ENCODE measurements at regions not wholly inside any gene's neighbourhood (a gene's known extent, or its start where the extent isn't known, plus 50 kb on each side); places are given as distances from the start of the nearest gene placed in this dataset.

DNA sequence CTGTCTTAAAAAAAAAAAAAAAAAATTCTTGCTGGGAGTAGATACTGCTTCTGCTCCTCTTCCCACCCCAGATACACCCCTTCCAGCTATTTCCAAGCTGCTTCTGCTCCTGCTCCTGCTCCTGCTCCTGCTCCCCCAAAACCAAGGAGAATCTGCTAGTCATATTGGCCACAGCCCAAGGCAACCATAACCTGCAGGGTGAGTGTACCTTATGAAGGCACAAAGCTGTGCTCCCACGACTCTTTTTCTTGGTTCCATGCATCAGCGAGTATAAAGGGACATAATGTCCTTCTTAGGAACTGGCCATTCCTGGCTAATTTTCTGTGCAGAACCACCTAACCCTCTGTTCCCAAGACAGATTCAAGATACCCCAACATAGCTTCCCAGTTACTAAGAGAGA, 129.5 kb upstream of the CDK1 start:
- H3K4me3 ChIP-seq (ENCODE audit: extremely low read depth, insufficient read depth, low read length, poor library complexity, severe bottlenecking): no peak overlapping the region
- no peaks in the 10 kb centered on the region for H3K9me3 ChIP-seq (ENCODE audit: control insufficient read depth, low read length)
- peaks cover 16% of the 10 kb centered on the region for H3K4me1 ChIP-seq (ENCODE audit: control insufficient read depth, insufficient read depth, low read length, poor library complexity, severe bottlenecking)
- WGBS, 2 experiments (ENCODE audit: insufficient coverage in 2 of 2): 90 to 97% methylated on average over 1 to 2 of the region's 2 CpGs
- H3K36me3 ChIP-seq (ENCODE audit: control insufficient read depth, insufficient read depth, low read length): no peaks in the 10 kb centered on the region
- no peak overlapping the region for H3K27ac ChIP-seq (ENCODE audit: low read depth, low read length, severe bottlenecking)

DNA sequence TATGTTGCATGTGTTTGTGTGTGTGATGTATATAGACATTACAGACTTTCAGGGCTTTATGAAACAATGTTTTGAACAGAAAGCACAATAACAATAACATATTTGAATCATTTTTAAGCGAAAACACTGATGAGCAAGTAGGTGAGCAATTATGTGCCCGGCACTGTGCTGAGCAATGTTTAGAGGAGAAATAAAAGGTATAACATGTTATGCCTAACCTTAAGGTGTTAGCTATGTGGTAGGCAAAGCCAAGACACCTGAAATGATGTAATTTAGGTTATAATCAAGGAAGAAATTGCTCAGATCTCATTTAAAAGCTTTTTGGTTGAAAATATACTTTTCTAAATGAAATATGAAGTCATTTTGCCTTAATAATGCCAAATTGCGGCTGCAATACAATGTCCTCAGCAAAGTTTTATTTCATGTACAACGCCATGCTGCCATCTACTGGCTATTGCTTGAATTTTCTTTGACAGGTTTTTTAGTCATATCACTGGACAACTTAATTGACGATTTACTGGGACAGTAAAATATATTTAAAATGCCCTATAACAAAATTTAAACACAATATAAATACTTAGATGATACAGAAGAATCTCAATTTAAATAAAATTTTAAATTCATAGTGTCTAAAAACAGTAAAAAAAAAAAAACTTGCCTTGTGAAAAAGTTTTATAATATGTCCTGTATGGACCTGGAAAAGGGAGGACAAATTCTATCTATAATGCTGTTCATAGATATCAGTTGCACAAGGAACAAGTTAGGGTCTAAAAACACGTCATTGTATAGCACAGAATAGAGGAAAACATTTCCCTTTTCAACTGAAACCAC, 131.1 kb upstream of the CDK1 start:
- H3K36me3 ChIP-seq (ENCODE audit: control insufficient read depth, insufficient read depth, low read length): no peaks in the 10 kb centered on the region
- H3K4me1 ChIP-seq (ENCODE audit: control insufficient read depth, insufficient read depth, low read length, poor library complexity, severe bottlenecking): peaks cover 16% of the 10 kb centered on the region
- no peak overlapping the region for H3K4me3 ChIP-seq (ENCODE audit: extremely low read depth, insufficient read depth, low read length, poor library complexity, severe bottlenecking)
- no peaks in the 10 kb centered on the region for H3K9me3 ChIP-seq (ENCODE audit: control insufficient read depth, low read length)
- WGBS, 2 experiments (ENCODE audit: insufficient coverage in 2 of 2): 0 to 86% methylated on average over 1 of the region's 6 CpGs
- H3K27ac ChIP-seq (ENCODE audit: low read depth, low read length, severe bottlenecking): no peak overlapping the region

DNA sequence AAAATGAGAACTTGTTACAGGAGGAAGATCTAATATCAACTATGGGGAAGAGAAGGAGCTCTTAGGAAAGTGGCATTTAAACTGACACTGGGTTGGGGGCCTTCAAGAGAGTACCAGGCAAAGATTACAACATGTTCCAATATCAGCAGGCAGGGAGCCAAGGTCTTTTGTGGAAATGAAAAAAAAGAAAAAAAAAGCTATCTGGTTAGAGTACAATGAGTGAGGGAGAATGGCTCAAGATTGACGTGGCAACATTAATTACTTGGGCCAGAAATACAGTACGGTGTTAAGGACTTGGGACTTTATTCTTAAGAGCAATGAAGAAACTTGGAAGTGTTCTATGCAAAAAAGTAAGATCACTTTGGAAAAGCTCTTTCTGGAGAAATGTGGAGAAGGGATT, 132.3 kb upstream of the CDK1 start:
- Histone ChIP-seq H3K4me3 (ENCODE audit: extremely low read depth, insufficient read depth, low read length, poor library complexity, severe bottlenecking) (no peak overlapping the region), H3K36me3 (ENCODE audit: control insufficient read depth, insufficient read depth, low read length) (no peaks in the 10 kb centered on the region), H3K9me3 (ENCODE audit: control insufficient read depth, low read length) (no peaks in the 10 kb centered on the region), H3K4me1 (ENCODE audit: control insufficient read depth, insufficient read depth, low read length, poor library complexity, severe bottlenecking) (peaks cover 16% of the 10 kb centered on the region), H3K27ac (ENCODE audit: low read depth, low read length, severe bottlenecking) (no peak overlapping the region)
- WGBS, 2 experiments (ENCODE audit: insufficient coverage in 2 of 2): 95% methylated on average over 2 of the region's 2 CpGs

DNA sequence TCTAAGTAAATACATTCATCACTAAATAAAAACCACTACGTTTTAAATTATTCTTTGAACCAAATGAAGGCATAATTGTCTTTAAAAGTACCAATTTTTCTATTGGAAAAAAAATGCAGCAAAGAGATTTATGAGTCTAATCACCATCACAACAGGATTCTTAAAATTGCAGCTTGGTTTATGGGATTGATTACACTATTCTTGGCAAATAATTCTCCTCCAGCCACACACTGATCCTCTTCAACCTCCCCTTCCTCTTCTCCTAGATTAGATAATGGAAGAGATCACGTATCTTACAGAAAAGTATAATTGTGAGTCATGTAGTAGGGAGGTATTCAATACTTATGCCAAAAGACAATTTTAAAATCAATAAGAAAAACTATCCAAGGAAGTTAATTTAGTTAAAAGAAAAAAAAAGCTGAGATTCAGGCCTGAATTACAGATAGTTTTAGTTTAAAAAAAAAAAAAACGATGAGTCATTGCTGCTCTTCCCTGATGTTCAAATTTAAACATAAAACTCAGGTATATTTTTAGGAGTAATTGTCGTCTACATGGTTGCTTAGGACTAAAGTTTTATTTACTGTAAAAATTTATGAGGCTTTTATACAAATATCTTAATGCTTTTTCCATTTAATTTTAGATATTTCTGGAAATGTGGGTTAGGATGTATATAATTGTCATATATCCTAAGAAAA, 133.7 kb upstream of the CDK1 start:
- H3K4me1 ChIP-seq (ENCODE audit: control insufficient read depth, insufficient read depth, low read length, poor library complexity, severe bottlenecking): peaks cover 7% of the 10 kb centered on the region
- no peak overlapping the region for H3K27ac ChIP-seq (ENCODE audit: low read depth, low read length, severe bottlenecking)
- WGBS, 2 experiments (ENCODE audit: insufficient coverage in 2 of 2): no CpG with 5 or more reads among the region's 4 CpGs
- no peak overlapping the region for H3K4me3 ChIP-seq (ENCODE audit: extremely low read depth, insufficient read depth, low read length, poor library complexity, severe bottlenecking)
- no peaks in the 10 kb centered on the region for H3K36me3 ChIP-seq (ENCODE audit: control insufficient read depth, insufficient read depth, low read length)
- no peaks in the 10 kb centered on the region for H3K9me3 ChIP-seq (ENCODE audit: control insufficient read depth, low read length)

DNA sequence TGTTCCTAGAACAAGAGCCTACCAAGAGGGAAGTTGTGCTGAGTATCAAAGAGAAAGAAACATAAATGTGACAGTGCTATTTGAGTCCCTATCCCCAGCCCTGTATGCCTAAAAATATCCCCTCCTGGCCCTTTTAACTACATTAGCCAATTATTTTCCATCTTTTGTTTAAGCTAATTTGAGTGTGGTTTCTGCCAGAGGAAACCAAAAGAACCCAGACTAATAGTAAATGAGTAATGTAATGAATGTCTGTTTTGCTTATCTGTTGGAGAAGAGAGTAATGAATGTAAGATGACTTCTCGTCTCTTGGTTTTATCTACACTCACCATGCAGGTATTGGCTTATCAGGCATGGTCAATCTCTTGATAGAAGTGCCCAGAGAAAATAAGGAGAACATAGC, 134.4 kb upstream of the CDK1 start:
- Histone ChIP-seq H3K9me3 (ENCODE audit: control insufficient read depth, low read length) (no peaks in the 10 kb centered on the region), H3K27ac (ENCODE audit: low read depth, low read length, severe bottlenecking) (no peak overlapping the region), H3K4me1 (ENCODE audit: control insufficient read depth, insufficient read depth, low read length, poor library complexity, severe bottlenecking) (peaks cover 3% of the 10 kb centered on the region), H3K36me3 (ENCODE audit: control insufficient read depth, insufficient read depth, low read length) (no peaks in the 10 kb centered on the region), H3K4me3 (ENCODE audit: extremely low read depth, insufficient read depth, low read length, poor library complexity, severe bottlenecking) (no peak overlapping the region)
- WGBS, 2 experiments (ENCODE audit: insufficient coverage in 2 of 2): no CpG with 5 or more reads among the region's 1 CpG

DNA sequence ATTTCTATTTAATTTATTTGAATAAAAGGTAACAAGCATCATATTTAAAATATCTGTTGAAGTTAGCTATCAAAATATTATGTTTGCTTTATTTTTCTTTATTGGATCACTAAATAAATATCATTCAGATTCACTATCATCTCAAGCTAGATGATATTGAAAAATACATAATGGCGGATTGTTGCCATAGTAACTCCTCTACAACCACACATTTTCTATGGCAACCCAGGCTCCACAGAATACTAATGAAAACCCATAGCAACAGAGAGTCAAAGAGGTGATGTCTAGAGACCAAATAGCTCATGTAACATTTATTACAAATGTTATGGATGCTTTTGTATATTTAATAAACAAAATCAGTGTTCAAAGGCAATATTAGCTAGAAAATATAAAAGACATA, 148.9 kb upstream of the CDK1 start:
- Histone ChIP-seq H3K9me3 (ENCODE audit: control insufficient read depth, low read length) (no peaks in the 10 kb centered on the region), H3K4me1 (ENCODE audit: control insufficient read depth, insufficient read depth, low read length, poor library complexity, severe bottlenecking) (no peaks in the 10 kb centered on the region), H3K36me3 (ENCODE audit: control insufficient read depth, insufficient read depth, low read length) (no peaks in the 10 kb centered on the region), H3K4me3 (ENCODE audit: extremely low read depth, insufficient read depth, low read length, poor library complexity, severe bottlenecking) (no peak overlapping the region), H3K27ac (ENCODE audit: low read depth, low read length, severe bottlenecking) (no peak overlapping the region)
- 100% methylated on average over 1 of the region's 1 CpG; no CpG with 5 or more reads in 1 of the 2 experiments for WGBS, 2 experiments (ENCODE audit: insufficient coverage in 2 of 2)

DNA sequence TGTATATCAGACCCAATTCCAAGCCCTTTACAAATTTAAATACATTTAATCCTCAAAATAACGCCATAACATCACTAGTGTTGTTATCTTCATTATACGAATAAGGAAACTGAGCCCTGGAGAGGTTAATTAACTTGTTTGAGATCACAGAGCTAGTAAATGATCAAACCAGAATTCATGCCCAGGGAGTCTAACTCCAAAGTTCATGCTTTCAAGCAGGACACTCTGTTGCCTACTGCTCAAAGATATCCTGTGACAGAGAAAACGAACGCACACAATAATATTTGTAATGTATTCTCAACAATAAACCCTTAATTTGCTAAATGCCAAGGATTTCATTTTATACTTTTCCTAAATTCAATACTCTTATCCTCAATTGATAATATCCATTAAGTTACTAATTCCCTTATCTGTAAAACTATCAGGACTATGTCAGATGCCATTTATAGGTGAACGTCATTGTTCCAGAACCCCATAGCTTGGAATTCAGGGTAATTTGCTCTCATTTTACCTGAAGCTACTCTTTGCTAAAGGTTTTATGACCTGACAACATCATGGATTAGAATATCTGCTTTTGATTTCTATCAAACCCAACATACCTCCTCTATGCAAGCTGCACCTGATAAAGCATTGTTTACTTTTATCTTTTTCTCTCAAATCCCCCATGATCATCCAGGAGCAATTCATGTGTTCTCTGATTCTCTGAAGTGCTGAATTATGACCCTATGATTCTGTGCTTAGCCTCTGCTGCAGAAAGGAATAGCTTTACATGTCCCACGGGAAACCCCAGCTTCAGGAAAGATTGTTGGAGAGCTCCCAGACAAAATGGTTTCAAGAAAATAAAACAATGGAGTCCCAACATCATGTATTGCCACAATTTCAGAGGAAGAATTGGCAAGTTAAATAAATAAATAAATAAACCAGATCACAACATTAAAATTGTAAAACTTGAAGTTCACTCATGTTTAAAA, 150.2 kb upstream of the CDK1 start:
- no peaks in the 10 kb centered on the region for H3K4me1 ChIP-seq (ENCODE audit: control insufficient read depth, insufficient read depth, low read length, poor library complexity, severe bottlenecking)
- no peak overlapping the region for H3K4me3 ChIP-seq (ENCODE audit: extremely low read depth, insufficient read depth, low read length, poor library complexity, severe bottlenecking)
- H3K36me3 ChIP-seq (ENCODE audit: control insufficient read depth, insufficient read depth, low read length): no peaks in the 10 kb centered on the region
- 84 to 100% methylated on average over 2 to 3 of the region's 6 CpGs for WGBS, 2 experiments (ENCODE audit: insufficient coverage in 2 of 2)
- H3K9me3 ChIP-seq (ENCODE audit: control insufficient read depth, low read length): no peaks in the 10 kb centered on the region
- no peak overlapping the region for H3K27ac ChIP-seq (ENCODE audit: low read depth, low read length, severe bottlenecking)

DNA sequence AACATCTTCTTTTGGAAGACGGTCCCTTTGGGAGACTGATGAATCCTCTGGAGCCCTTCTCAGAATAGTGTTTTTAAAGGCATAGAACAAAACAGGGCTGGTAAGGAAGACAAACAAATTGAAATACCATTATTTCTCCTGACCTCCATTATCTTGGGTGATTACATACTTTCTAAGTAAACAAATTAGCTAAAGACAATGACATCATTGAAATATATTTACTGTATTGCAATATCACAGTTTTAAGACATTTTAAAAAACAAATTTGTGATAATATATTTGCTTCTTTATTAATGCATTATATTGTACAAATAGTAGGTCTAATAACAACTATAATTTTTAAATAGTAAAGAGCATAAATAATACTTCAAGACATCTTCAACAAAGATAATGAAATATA, 152.2 kb upstream of the CDK1 start:
- WGBS, 2 experiments (ENCODE audit: insufficient coverage in 2 of 2): 80% methylated on average over 1 of the region's 1 CpG; no CpG with 5 or more reads in 1 of the 2 experiments
- Histone ChIP-seq H3K27ac (ENCODE audit: low read depth, low read length, severe bottlenecking) (no peak overlapping the region), H3K9me3 (ENCODE audit: control insufficient read depth, low read length) (no peaks in the 10 kb centered on the region), H3K4me3 (ENCODE audit: extremely low read depth, insufficient read depth, low read length, poor library complexity, severe bottlenecking) (no peak overlapping the region), H3K36me3 (ENCODE audit: control insufficient read depth, insufficient read depth, low read length) (no peaks in the 10 kb centered on the region), H3K4me1 (ENCODE audit: control insufficient read depth, insufficient read depth, low read length, poor library complexity, severe bottlenecking) (no peaks in the 10 kb centered on the region)

DNA sequence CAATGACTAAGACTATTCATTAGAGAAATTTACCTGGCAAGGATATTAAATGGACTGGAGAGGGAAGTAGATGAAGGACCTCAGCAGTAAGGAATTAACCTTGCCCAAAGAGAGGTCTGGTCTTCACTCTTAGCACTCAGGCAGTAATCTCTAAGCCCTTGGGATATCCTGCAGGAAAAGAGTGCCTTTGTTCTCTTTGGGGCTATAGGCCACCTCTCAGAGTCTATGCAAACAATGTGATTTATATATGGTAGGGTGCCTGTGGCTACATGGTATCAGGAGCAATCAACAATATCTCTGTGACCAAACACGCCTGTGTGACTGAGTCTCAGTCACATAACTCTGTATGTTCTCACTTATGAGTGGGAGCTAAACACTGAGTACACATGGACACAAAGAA, 154.7 kb upstream of the CDK1 start:
- no peaks in the 10 kb centered on the region for H3K9me3 ChIP-seq (ENCODE audit: control insufficient read depth, low read length)
- H3K36me3 ChIP-seq (ENCODE audit: control insufficient read depth, insufficient read depth, low read length): no peaks in the 10 kb centered on the region
- 100% methylated on average over 1 of the region's 1 CpG for WGBS, 2 experiments (ENCODE audit: insufficient coverage in 2 of 2)
- no peaks in the 10 kb centered on the region for H3K4me1 ChIP-seq (ENCODE audit: control insufficient read depth, insufficient read depth, low read length, poor library complexity, severe bottlenecking)
- H3K27ac ChIP-seq (ENCODE audit: low read depth, low read length, severe bottlenecking): no peak overlapping the region
- H3K4me3 ChIP-seq (ENCODE audit: extremely low read depth, insufficient read depth, low read length, poor library complexity, severe bottlenecking): no peak overlapping the region

DNA sequence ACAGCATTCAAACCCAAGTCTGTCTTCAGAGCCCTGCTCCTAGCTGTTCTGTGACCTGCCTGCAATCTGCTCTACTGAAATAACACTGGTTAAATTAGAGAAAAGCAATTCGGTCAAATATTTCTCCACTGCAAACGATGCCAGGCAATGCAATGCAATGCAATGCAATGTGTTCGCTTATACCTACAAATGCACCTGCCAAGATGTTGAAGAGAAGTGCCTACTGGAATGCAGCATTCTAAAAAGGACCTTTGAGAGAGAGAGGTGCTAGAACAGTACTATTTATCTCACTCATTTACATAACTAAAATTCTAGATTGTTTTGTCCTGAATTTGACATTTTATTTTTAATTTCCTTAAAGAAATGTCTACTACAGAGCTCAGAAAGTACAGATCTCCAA, 157.3 kb upstream of the CDK1 start:
- WGBS, 2 experiments (ENCODE audit: insufficient coverage in 2 of 2): 94 to 100% methylated on average over 1 to 3 of the region's 3 CpGs

More for the DNA sequence above, 157.3 kb upstream of the CDK1 start:
- H3K9me3 ChIP-seq (ENCODE audit: control insufficient read depth, low read length): no peaks in the 10 kb centered on the region
- H3K4me3 ChIP-seq (ENCODE audit: extremely low read depth, insufficient read depth, low read length, poor library complexity, severe bottlenecking): no peak overlapping the region
- no peaks in the 10 kb centered on the region for H3K4me1 ChIP-seq (ENCODE audit: control insufficient read depth, insufficient read depth, low read length, poor library complexity, severe bottlenecking)
- no peaks in the 10 kb centered on the region for H3K36me3 ChIP-seq (ENCODE audit: control insufficient read depth, insufficient read depth, low read length)
- H3K27ac ChIP-seq (ENCODE audit: low read depth, low read length, severe bottlenecking): no peak overlapping the region
